Muscle layer of duodenum (tissue), 2 donors: ENCODE measurements at regions not wholly inside any gene's neighbourhood (a gene's known extent, or its start where the extent isn't known, plus 50 kb on each side); places are given as distances from the start of the nearest gene placed in this dataset.

ENCODE experiments used
- H3K27ac ChIP-seq: one replicate; pipeline ENCODE4 v1.7.0; 2013; ENCODE audit warnings: mild to moderate bottlenecking, low read length
- H3K27me3 ChIP-seq: one replicate; pipeline ENCODE4 v1.7.0; 2013; ENCODE audit warnings: low read depth, mild to moderate bottlenecking, control low read depth, low read length
- H3K36me3 ChIP-seq, 2 donors: one replicate each; pipeline ENCODE4 v1.7.0; 2013; ENCODE audit warnings: low read length in 2 of 2, control low read depth in 1 of 2, mild to moderate bottlenecking in 1 of 2; ENCODE audit not compliant: insufficient read depth in 2 of 2, control insufficient read depth in 1 of 2
- H3K4me1 ChIP-seq, 2 donors: one replicate each; pipeline ENCODE4 v1.7.0; 2013; ENCODE audit warnings: low read length in 2 of 2, mild to moderate bottlenecking in 2 of 2, control low read depth in 1 of 2, moderate library complexity in 1 of 2; ENCODE audit not compliant: insufficient read depth in 2 of 2, control insufficient read depth in 1 of 2
- H3K4me3 ChIP-seq, 2 donors: one replicate each; pipeline ENCODE4 v1.7.0; 2013; ENCODE audit warnings: low read length in 2 of 2, low read depth in 1 of 2, mild to moderate bottlenecking in 1 of 2
- H3K9me3 ChIP-seq, 2 donors: one replicate each; pipeline ENCODE4 v1.7.0; 2013; ENCODE audit warnings: low read length in 2 of 2, control low read depth in 1 of 2, mild to moderate bottlenecking in 1 of 2; ENCODE audit not compliant: control insufficient read depth in 1 of 2
- donor health status: healthy.

DNA sequence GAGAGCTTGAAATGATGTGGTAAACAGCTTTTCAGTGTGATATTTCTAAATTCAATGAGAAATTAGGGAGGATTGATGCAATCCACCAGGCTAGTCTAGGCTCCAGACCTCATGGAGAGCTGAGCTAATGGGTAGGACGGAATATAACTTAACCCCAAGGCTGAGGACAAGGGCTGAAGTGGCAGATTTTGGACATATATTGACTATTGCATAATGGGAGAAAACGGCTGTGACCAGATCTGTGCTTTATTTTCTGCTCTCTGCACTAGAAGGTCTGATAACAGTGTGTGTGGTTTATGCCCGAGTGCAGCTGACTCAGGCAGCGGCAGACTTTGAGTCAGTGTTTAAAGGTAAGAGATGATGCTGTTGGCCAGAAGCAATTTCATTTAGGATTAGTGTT is 70.6 kb downstream of the ACTBL2 start:
- H3K36me3 ChIP-seq: no peaks in the 10 kb centered on the region
- no peaks in the 10 kb centered on the region for H3K27me3 ChIP-seq
- no peak overlapping the region for H3K27ac ChIP-seq
- no peak overlapping the region for H3K4me3 ChIP-seq
- peaks cover 0 to 14% of the 10 kb centered on the region in 2 donors for H3K4me1 ChIP-seq
- H3K9me3 ChIP-seq: no peaks in the 10 kb centered on the region

GRCh38 chr5:57410374-57411320 is 72.0 kb downstream of the ACTBL2 start:
- no peaks in the 10 kb centered on the region for H3K27me3 ChIP-seq
- peaks cover 0 to 21% of the 10 kb centered on the region in 2 donors for H3K4me1 ChIP-seq
- H3K27ac ChIP-seq: no peak overlapping the region
- H3K36me3 ChIP-seq: no peaks in the 10 kb centered on the region
- no peaks in the 10 kb centered on the region for H3K9me3 ChIP-seq
- no peak overlapping the region for H3K4me3 ChIP-seq

- H3K36me3 ChIP-seq: no peaks in the 10 kb centered on the region
- peaks cover 0 to 21% of the 10 kb centered on the region in 2 donors for H3K4me1 ChIP-seq
- no peak overlapping the region for H3K27ac ChIP-seq
- H3K27me3 ChIP-seq: no peaks in the 10 kb centered on the region
- no peaks in the 10 kb centered on the region for H3K9me3 ChIP-seq
- no peak overlapping the region for H3K4me3 ChIP-seq
These were observed 73.9 kb downstream of the ACTBL2 start for GRCh38 chr5:57408714-57409113.

GRCh38 chr5:57408285-57408684 is 74.3 kb downstream of the ACTBL2 start:
- H3K36me3 ChIP-seq: no peaks in the 10 kb centered on the region
- no peak overlapping the region for H3K4me3 ChIP-seq
- H3K4me1 ChIP-seq: peaks cover 0 to 21% of the 10 kb centered on the region in 2 donors
- no peaks in the 10 kb centered on the region for H3K9me3 ChIP-seq
- no peak overlapping the region for H3K27ac ChIP-seq
- H3K27me3 ChIP-seq: no peaks in the 10 kb centered on the region

GRCh38 chr5:57407391-57407790 is 75.2 kb downstream of the ACTBL2 start:
- Histone ChIP-seq H3K4me1 (peaks cover 0 to 17% of the 10 kb centered on the region in 2 donors), H3K4me3 (no peak overlapping the region), H3K36me3 (no peaks in the 10 kb centered on the region), H3K27me3 (no peaks in the 10 kb centered on the region), H3K27ac (no peak overlapping the region), H3K9me3 (no peaks in the 10 kb centered on the region)

GRCh38 chr5:57406641-57407040 is 76.0 kb downstream of the ACTBL2 start:
- H3K36me3 ChIP-seq: no peaks in the 10 kb centered on the region
- H3K27me3 ChIP-seq: no peaks in the 10 kb centered on the region
- H3K9me3 ChIP-seq: no peaks in the 10 kb centered on the region
- peaks cover 0 to 15% of the 10 kb centered on the region in 2 donors for H3K4me1 ChIP-seq
- H3K4me3 ChIP-seq: no peak overlapping the region
- H3K27ac ChIP-seq: no peak overlapping the region

DNA sequence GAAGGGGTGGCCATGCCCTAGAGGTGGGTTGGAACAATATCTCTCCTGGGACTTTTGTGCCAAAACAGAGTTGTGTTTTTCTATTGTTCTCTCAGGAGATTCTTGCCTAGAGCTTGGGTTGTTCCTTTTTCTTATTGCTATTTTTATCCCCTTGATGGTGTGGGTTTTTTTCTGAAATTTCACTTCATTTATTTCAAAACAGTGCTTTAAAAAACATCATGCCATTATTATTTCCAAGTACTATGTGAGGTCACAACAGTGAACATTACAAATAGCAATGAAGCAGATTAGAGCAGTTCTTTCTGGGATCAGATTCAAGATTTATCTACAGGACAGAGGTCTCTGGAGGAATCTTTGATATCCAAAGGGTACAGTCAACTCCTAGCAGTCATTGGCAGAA is 76.6 kb downstream of the ACTBL2 start:
- peaks cover 0 to 15% of the 10 kb centered on the region in 2 donors for H3K4me1 ChIP-seq
- H3K36me3 ChIP-seq: no peaks in the 10 kb centered on the region
- no peak overlapping the region for H3K27ac ChIP-seq
- no peak overlapping the region for H3K4me3 ChIP-seq
- H3K9me3 ChIP-seq: no peaks in the 10 kb centered on the region
- H3K27me3 ChIP-seq: no peaks in the 10 kb centered on the region

GRCh38 chr5:57402761-57403160 is 79.8 kb downstream of the ACTBL2 start:
- H3K27me3 ChIP-seq: no peaks in the 10 kb centered on the region
- H3K4me1 ChIP-seq: peaks cover 0 to 7% of the 10 kb centered on the region in 2 donors
- no peaks in the 10 kb centered on the region for H3K36me3 ChIP-seq
- no peaks in the 10 kb centered on the region for H3K9me3 ChIP-seq
- no peak overlapping the region for H3K4me3 ChIP-seq
- H3K27ac ChIP-seq: no peak overlapping the region

DNA sequence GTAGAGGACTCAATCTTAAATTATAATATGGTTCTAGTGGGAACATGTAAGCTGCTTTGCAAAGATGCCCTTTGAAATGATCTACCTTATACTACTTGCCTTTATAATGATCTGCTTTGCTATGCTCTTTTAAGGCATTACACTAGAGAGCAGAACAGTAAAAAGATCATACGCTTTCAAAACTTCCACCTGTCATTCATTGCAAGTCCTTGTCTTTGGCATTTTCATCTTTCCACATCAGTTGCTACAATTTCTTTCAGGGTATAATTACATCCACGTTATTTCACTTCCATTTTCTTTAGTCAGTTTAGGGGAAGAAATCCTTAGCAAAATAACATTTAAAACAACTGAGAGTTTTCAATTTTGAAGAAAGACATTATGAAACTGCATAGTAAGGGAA is 80.3 kb downstream of the ACTBL2 start:
- no peaks in the 10 kb centered on the region for H3K9me3 ChIP-seq
- no peaks in the 10 kb centered on the region for H3K27me3 ChIP-seq
- H3K27ac ChIP-seq: no peak overlapping the region
- H3K36me3 ChIP-seq: no peaks in the 10 kb centered on the region
- peaks cover 0 to 7% of the 10 kb centered on the region in 2 donors for H3K4me1 ChIP-seq
- no peak overlapping the region for H3K4me3 ChIP-seq

DNA sequence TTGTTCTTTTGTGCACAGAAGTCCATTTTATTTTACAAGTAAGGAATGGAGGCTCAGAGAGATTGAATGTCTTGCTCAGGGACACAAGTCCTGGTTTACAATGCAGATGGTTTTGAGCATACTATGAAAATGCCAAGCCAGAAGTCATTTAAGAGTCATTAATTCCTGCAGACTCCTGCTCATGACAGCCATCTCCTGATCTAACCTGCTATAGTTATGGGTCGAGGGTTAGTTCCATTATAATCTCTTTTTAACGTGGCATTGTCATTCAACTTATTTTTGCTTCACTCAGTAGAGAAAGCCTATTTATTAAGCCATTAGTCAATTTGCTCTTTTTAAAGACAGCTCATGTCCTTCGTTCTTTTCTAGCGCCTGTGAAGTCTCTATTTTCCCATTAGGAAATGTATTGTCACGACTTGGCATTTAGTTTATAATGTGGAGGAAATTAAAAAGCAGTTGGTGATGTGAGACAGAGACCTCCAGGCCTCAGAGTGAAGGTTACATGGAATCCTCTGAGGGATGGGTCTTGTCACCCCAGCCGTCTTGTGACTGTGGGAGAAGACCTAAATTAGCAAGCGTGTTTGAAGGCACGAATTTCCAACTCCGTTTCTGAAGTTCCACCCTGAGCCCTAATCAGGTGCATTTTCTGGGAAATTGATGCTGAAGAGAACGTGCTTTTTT is 84.1 kb downstream of the ACTBL2 start:
- Histone ChIP-seq H3K4me1 (no peaks in the 10 kb centered on the region), H3K36me3 (no peaks in the 10 kb centered on the region), H3K4me3 (no peak overlapping the region), H3K9me3 (peaks cover 0 to 2% of the 10 kb centered on the region in 2 donors), H3K27ac (no peak overlapping the region), H3K27me3 (no peaks in the 10 kb centered on the region)

DNA sequence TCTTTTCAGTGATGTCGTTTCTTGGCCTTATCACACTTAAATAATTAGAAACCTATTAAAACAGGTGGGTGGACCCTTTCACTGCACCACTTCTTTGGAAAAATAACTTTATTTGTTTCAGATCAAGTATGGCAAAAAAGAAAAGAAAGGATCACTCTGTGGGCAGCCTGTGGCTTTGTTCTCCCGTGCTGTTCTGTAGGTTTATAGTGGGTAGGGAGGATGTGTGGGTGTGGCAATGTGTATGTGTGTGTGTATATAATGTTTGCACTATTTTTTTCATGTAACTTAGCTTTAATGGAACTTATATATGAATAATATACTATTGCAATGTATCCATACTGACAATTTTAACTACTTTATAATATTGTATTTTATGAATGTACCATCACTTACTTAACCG is 85.9 kb downstream of the ACTBL2 start:
- Histone ChIP-seq H3K9me3 (peaks cover 0 to 2% of the 10 kb centered on the region in 2 donors), H3K4me3 (no peak overlapping the region), H3K4me1 (no peaks in the 10 kb centered on the region), H3K27ac (no peak overlapping the region), H3K36me3 (no peaks in the 10 kb centered on the region), H3K27me3 (no peaks in the 10 kb centered on the region)
